GM13977 (cell line): ENCODE measurements at regions not wholly inside any gene's neighbourhood (a gene's known extent, or its start where the extent isn't known, plus 50 kb on each side); places are given as distances from the start of the nearest gene placed in this dataset.

Source experiments
- DNase-seq: peaks from one replicate; pipeline ENCODE4 v3.0.0; 2012; ENCODE audit warnings: low spot score
- in situ Hi-C: fragments of 300-500 bp; cut with MboI; formaldehyde crosslinking; loops from one replicate; pipeline ENCODE4 v1.12.0; 2022; ENCODE audit warnings: low sequenced_read_pairs, low pct_unique_long_range_greater_than_20kb, mixed read lengths, inconsistent platforms; ENCODE audit not compliant: unreplicated experiment
- TF ChIP-seq, protein P1 (sequence below): IDR thresholded peaks from 2 replicates; pipeline ENCODE4 v1.5.1; 2012; ENCODE audit warnings: mild to moderate bottlenecking, control low read depth; ENCODE audit not compliant: insufficient read depth; ENCODE audit errors: extremely low read depth, missing control alignments

DNA sequence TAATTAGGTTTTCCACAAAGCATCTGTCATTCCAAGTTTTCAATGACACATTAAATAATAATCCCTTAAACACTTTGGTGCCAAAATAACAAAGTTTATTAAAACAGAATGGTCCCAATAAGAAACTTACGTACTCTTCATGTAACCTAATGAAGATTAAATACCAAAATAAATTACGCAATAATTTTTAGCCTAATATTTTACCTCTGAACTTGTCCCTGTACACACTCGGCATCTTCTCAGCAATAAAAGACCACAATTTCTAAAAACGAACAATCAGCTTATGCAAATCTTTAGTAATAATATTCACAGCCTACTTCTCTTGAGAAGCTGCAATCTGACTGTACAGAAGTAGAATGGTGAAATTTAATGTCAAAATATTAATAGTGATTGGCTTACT is 163.6 kb downstream of the ZDHHC21 start:
- in situ Hi-C loops, result no loop called here

DNA sequence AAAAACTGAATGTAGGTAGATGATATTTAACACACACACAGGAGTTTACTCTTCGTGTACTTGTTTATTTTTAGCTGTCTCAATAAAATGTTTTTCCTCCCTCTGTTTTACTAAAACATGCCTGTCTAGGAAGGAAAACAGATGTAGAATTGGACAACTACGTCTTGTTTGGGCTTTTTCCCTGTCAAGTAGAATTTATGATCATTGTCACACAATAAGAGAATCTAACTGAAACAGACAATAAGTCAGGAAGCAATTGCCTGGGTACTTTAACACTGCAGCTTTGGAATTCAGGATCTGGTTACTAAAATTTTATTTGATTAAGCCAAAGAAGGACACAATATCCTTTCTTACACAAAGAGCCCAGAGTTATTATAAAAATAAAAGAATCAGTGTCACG is 164.2 kb downstream of the ZDHHC21 start:
- in situ Hi-C loops, result no loop called here
- no peak for DNase-seq
- TF ChIP-seq, protein P1, sequence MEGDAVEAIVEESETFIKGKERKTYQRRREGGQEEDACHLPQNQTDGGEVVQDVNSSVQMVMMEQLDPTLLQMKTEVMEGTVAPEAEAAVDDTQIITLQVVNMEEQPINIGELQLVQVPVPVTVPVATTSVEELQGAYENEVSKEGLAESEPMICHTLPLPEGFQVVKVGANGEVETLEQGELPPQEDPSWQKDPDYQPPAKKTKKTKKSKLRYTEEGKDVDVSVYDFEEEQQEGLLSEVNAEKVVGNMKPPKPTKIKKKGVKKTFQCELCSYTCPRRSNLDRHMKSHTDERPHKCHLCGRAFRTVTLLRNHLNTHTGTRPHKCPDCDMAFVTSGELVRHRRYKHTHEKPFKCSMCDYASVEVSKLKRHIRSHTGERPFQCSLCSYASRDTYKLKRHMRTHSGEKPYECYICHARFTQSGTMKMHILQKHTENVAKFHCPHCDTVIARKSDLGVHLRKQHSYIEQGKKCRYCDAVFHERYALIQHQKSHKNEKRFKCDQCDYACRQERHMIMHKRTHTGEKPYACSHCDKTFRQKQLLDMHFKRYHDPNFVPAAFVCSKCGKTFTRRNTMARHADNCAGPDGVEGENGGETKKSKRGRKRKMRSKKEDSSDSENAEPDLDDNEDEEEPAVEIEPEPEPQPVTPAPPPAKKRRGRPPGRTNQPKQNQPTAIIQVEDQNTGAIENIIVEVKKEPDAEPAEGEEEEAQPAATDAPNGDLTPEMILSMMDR, result no peak

More for the DNA sequence above, 163.6 kb downstream of the ZDHHC21 start:
- no peak for DNase-seq
- TF ChIP-seq, protein P1, result no peak

DNA sequence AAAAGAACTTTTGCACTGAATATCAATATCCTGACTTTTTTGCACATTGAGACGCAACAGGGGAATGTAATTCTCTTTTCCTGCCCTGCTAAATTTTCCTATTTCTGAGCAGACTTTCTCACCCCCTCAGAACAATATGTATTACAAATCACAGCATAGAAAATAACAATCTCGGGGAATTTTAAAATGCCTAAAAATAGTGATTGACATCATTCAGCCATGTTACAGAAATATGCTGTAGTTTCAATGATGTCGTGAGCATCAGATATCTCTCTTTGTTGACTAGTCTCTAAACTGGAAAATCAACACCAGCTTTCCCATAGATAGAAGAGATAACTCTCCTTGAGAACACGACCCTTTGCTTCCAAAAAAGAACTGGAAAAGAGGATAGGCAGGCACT is 166.7 kb downstream of the ZDHHC21 start:
- no peak for DNase-seq
- TF ChIP-seq, protein P1, result no peak
- in situ Hi-C loops, result no loop called here

DNA sequence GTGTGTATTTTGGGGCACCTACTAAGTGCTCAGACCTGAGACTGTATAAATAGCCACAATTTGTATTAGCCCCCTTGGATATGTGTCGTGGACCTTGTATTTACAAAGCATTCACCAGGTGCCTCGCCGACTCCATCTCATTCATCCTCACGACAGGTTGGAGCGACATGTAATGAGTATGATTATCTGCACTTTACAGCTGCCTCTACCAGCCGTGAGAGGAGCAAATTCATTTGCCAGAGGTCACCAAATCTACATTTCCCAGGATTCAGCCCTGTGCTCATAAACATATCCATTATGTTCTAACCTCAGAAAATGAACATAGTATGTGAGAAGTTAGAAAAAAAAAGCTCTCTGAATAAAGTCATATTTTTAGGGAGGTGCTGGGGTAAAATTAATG is 167.4 kb downstream of the ZDHHC21 start:
- no peak for DNase-seq
- in situ Hi-C loops, result no loop called here
- TF ChIP-seq, protein P1, result no peak

DNA sequence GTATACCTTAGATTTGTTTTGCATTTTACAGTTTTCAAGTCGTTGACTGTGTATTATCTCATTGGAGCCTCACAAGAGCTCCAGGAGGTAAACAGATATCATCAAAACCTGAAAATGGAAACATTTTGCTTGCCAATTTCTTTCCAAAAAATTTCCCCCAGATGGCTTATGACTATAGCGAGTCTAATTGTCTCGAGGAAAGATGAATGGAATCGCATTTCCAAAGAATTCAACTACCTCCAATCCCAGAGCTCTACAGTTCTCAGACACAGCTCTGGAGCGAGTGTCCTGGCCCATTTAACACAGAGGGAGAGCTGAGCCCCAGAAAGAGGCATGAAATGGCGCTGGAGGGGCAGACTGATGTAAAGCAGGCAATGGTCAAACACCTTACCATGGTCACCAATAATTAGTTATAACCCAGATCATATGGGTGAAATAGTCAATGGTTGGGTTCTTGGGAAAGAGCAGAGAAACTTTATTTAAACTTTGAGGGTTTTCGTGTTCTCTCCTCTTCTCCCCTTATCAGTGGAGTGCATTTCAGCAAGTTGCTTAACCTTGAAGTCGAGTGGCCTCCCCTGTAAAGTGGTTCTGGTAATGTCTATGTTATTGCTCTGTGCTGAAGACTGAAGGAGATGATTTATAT is 168.2 kb downstream of the ZDHHC21 start:
- in situ Hi-C loops, result no loop called here
- no peak for DNase-seq
- TF ChIP-seq, protein P1, result no peak

DNA sequence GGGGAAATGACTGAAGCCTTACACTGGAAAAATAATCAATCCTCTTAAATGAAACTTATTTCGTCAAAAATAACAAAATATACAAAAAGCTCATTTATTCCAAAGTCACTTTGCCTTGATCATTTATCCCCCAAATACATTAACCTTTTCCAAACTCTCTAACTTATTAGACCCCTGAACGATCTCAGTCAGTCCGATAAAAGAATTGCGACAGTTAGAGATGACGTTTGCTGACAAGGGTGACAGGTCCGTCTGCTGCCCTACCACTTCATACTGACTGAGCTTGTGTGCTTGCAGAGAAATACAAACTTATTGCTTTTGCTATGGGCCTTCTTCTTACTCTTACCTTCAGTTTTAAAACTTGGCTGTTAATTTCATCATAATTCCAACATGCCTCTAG is 169.7 kb downstream of the ZDHHC21 start:
- TF ChIP-seq, protein P1, result no peak
- in situ Hi-C loops, result no loop called here
- no peak for DNase-seq
